ENCODE measurements at regions not wholly inside any gene's neighbourhood (a gene's known extent, or its start where the extent isn't known, plus 50 kb on each side); places are given as distances from the start of the nearest gene placed in this dataset.

- TF ChIP-seq CTCF (conservative IDR thresholded peaks at IDR 0.05; ENCODE audit: low read depth in 2 of 2) (peak in 1 of 2 experiments; percentile 8; a peak in 2 of 4 replicates), EZH2phosphoT487 (IDR thresholded peaks at IDR 0.05; ENCODE audit: unreplicated experiment) (no peak), REST (IDR thresholded peaks at IDR 0.05; ENCODE audit: unreplicated experiment) (no peak), ETS1 (IDR thresholded peaks at IDR 0.05) (no peak), POLR2AphosphoS5 (IDR thresholded peaks at IDR 0.05; ENCODE audit: low read depth) (no peak), EZH2 (IDR thresholded peaks at IDR 0.05; ENCODE audit: low read depth, unreplicated experiment) (no peak), ZNF331 (CRISPR knock-in tag; IDR thresholded peaks at IDR 0.05; ENCODE audit: low read depth) (no peak), CREB1 (CRISPR knock-in tag; IDR thresholded peaks at IDR 0.05; ENCODE audit: low read depth) (no peak), STAT1 (IDR thresholded peaks at IDR 0.05; ENCODE audit: unreplicated experiment) (no peak), JUNB (IDR thresholded peaks at IDR 0.05; ENCODE audit: unreplicated experiment) (no peak), NANOG (IDR thresholded peaks at IDR 0.05; ENCODE audit: borderline replicate concordance) (no peak), ZNF114 (CRISPR knock-in tag; IDR thresholded peaks at IDR 0.05) (no peak)
Measured at GRCh38 chr9:103872811-103873210, 221.3 kb upstream of the SMC2 start.
